Astrocyte (in vitro differentiated cells and primary cell): ENCODE measurements at regions not wholly inside any gene's neighbourhood (a gene's known extent, or its start where the extent isn't known, plus 50 kb on each side); places are given as distances from the start of the nearest gene placed in this dataset.
"Not testable (repeated sequence)": the region's sequence is repeated elsewhere in the genome, so short reads cannot be mapped to it uniquely, and the experiment has no call there.

Source experiments
- DNase-seq: peaks from one replicate; pipeline ENCODE4 v3.0.0-alpha.2; 2010; ENCODE audit warnings: low read depth
- FAIRE-seq: peaks from 2 replicates; lab custom pipeline; 2011; peaks lifted over from hg19 to GRCh38; lab: Jason Lieb, UNC
- H2AFZ ChIP-seq: 2 replicates; pipeline ENCODE4 v1.6.0; 2012; ENCODE audit warnings: low read depth, low read length, inconsistent platforms
- H3K27ac ChIP-seq: 2 replicates; pipeline ENCODE4 v1.5.1; 2011; ENCODE audit warnings: low read depth, low read length, inconsistent platforms
- H3K27me3 ChIP-seq: 2 replicates; pipeline ENCODE4 v1.6.0; 2011; ENCODE audit warnings: low read length, inconsistent platforms; ENCODE audit not compliant: insufficient read depth
- H3K36me3 ChIP-seq: 2 replicates; pipeline ENCODE4 v1.5.1; 2011; ENCODE audit warnings: low read length, inconsistent platforms; ENCODE audit not compliant: insufficient read depth
- H3K4me1 ChIP-seq: 2 replicates; pipeline ENCODE4 v1.5.1; 2011; ENCODE audit warnings: low read length, inconsistent platforms; ENCODE audit not compliant: insufficient read depth
- H3K4me2 ChIP-seq: 2 replicates; pipeline ENCODE4 v1.6.0; 2012; ENCODE audit warnings: low read length, inconsistent platforms
- H3K4me3 ChIP-seq: 2 replicates; pipeline ENCODE4 v1.5.1; 2011; ENCODE audit warnings: low read depth, mild to moderate bottlenecking, low read length, inconsistent platforms; ENCODE audit not compliant: insufficient read depth
- H3K79me2 ChIP-seq: 2 replicates; pipeline ENCODE4 v1.6.0; 2012; ENCODE audit warnings: mild to moderate bottlenecking, low read length, inconsistent platforms; ENCODE audit not compliant: insufficient read depth
- H3K9ac ChIP-seq: 2 replicates; pipeline ENCODE4 v1.6.0; 2012; ENCODE audit warnings: mild to moderate bottlenecking, low read length, inconsistent platforms
- H3K9me3 ChIP-seq: 2 replicates; pipeline ENCODE4 v1.5.1; 2012; ENCODE audit warnings: low read depth, mild to moderate bottlenecking, low read length, inconsistent platforms; ENCODE audit not compliant: insufficient read depth
- H4K20me1 ChIP-seq: 2 replicates; pipeline ENCODE4 v1.6.0; 2012; ENCODE audit warnings: low read length, inconsistent platforms; ENCODE audit not compliant: insufficient read depth
- H3K27ac Mint-ChIP-seq: one replicate; pipeline ENCODE4 v1.8.0; 2021; ENCODE audit warnings: mild to moderate bottlenecking, mixed read lengths; ENCODE audit not compliant: unreplicated experiment
- H3K27me3 Mint-ChIP-seq: one replicate; pipeline ENCODE4 v1.8.0; 2021; ENCODE audit warnings: low read depth, mixed read lengths; ENCODE audit not compliant: unreplicated experiment
- H3K36me3 Mint-ChIP-seq: one replicate; pipeline ENCODE4 v1.8.0; 2021; ENCODE audit warnings: low read depth, mixed read lengths; ENCODE audit not compliant: unreplicated experiment
- H3K4me1 Mint-ChIP-seq: one replicate; pipeline ENCODE4 v1.8.0; 2021; ENCODE audit warnings: low read depth, mixed read lengths; ENCODE audit not compliant: unreplicated experiment
- H3K4me3 Mint-ChIP-seq: one replicate; pipeline ENCODE4 v1.8.0; 2021; ENCODE audit warnings: mild to moderate bottlenecking, moderate library complexity, mixed read lengths; ENCODE audit not compliant: unreplicated experiment
- H3K9me3 Mint-ChIP-seq: one replicate; pipeline ENCODE4 v1.8.0; 2021; ENCODE audit warnings: mild to moderate bottlenecking, mixed read lengths; ENCODE audit not compliant: unreplicated experiment
- CTCF ChIP-seq: IDR thresholded peaks from 2 replicates; pipeline ENCODE4 v1.5.1; 2011; ENCODE audit warnings: low read depth, mild to moderate bottlenecking, inconsistent platforms, low read length, moderate library complexity; ENCODE audit not compliant: insufficient read depth
- EZH2 ChIP-seq: IDR thresholded peaks from 2 replicates; pipeline ENCODE4 v1.6.1; 2012; ENCODE audit warnings: mild to moderate bottlenecking, low read length, inconsistent platforms; ENCODE audit not compliant: insufficient read depth

- Histone ChIP-seq H3K27me3 (no peaks in the 10 kb centered on the region), H3K79me2 (no peaks in the 10 kb centered on the region), H3K4me2 (no peak overlapping the region), H3K9me3 (peaks cover 3% of the 10 kb centered on the region), H3K4me1 (no peaks in the 10 kb centered on the region), H2AFZ (no peak overlapping the region), H3K4me3 (no peak overlapping the region), H3K36me3 (no peaks in the 10 kb centered on the region), H4K20me1 (no peaks in the 10 kb centered on the region), H3K27ac (no peak overlapping the region), H3K9ac (no peak overlapping the region)
- no peak overlapping the region for H3K4me3 Mint-ChIP-seq
- FAIRE-seq (no peak), DNase-seq (no peak)
- peaks cover 10% of the 10 kb centered on the region for H3K9me3 Mint-ChIP-seq
- no peaks in the 10 kb centered on the region for H3K27me3 Mint-ChIP-seq
- TF ChIP-seq CTCF = no peak
- TF ChIP-seq EZH2 = no peak
- no peaks in the 10 kb centered on the region for H3K4me1 Mint-ChIP-seq
- H3K27ac Mint-ChIP-seq = no peak overlapping the region
- H3K36me3 Mint-ChIP-seq = no peaks in the 10 kb centered on the region
Observed at GRCh38 chr20:19056909-19057308, 155.5 kb upstream of the SLC24A3 start.

GRCh38 chr20:19064788-19065187 lies 147.7 kb upstream of the SLC24A3 start:
- not testable (repeated sequence) for H3K4me1 Mint-ChIP-seq, H3K4me3 Mint-ChIP-seq

GRCh38 chr20:19067986-19068385 lies 144.5 kb upstream of the SLC24A3 start:
- Histone ChIP-seq H4K20me1 (no peaks in the 10 kb centered on the region), H3K4me3 (no peak overlapping the region), H3K36me3 (no peaks in the 10 kb centered on the region), H3K27ac (no peak overlapping the region), H3K9me3 (no peaks in the 10 kb centered on the region), H2AFZ (no peak overlapping the region), H3K9ac (no peak overlapping the region), H3K4me1 (no peaks in the 10 kb centered on the region), H3K27me3 (no peaks in the 10 kb centered on the region), H3K79me2 (no peaks in the 10 kb centered on the region), H3K4me2 (no peak overlapping the region)
- TF ChIP-seq EZH2 = no peak
- TF ChIP-seq CTCF = no peak
- Mint-ChIP-seq H3K27me3 (peaks cover 5% of the 10 kb centered on the region), H3K4me3 (no peak overlapping the region), H3K36me3 (peaks cover 2% of the 10 kb centered on the region), H3K27ac (no peak overlapping the region), H3K9me3 (peaks cover 16% of the 10 kb centered on the region), H3K4me1 (no peaks in the 10 kb centered on the region)
- FAIRE-seq (no peak), DNase-seq (no peak)

More at GRCh38 chr20:19064788-19065187, 147.7 kb upstream of the SLC24A3 start:
- H3K36me3 Mint-ChIP-seq, H3K27me3 ChIP-seq, H3K36me3 ChIP-seq, H3K27ac ChIP-seq, H3K27me3 Mint-ChIP-seq, H3K4me3 ChIP-seq, H4K20me1 ChIP-seq, H3K9ac ChIP-seq, H3K4me2 ChIP-seq, H3K9me3 ChIP-seq, DNase-seq, FAIRE-seq, H3K27ac Mint-ChIP-seq, H3K4me1 ChIP-seq, H2AFZ ChIP-seq, H3K79me2 ChIP-seq: not testable (repeated sequence)
- H3K9me3 Mint-ChIP-seq = peaks cover 27% of the 10 kb centered on the region
